ENCODE measurements at regions not wholly inside any gene's neighbourhood (a gene's known extent, or its start where the extent isn't known, plus 50 kb on each side); places are given as distances from the start of the nearest gene placed in this dataset.

- no peak for DNase-seq (ENCODE audit: low spot score)
Observed at GRCh38 chr15:95325763-95326404, 1004.6 kb upstream of the NR2F2 start.

DNA sequence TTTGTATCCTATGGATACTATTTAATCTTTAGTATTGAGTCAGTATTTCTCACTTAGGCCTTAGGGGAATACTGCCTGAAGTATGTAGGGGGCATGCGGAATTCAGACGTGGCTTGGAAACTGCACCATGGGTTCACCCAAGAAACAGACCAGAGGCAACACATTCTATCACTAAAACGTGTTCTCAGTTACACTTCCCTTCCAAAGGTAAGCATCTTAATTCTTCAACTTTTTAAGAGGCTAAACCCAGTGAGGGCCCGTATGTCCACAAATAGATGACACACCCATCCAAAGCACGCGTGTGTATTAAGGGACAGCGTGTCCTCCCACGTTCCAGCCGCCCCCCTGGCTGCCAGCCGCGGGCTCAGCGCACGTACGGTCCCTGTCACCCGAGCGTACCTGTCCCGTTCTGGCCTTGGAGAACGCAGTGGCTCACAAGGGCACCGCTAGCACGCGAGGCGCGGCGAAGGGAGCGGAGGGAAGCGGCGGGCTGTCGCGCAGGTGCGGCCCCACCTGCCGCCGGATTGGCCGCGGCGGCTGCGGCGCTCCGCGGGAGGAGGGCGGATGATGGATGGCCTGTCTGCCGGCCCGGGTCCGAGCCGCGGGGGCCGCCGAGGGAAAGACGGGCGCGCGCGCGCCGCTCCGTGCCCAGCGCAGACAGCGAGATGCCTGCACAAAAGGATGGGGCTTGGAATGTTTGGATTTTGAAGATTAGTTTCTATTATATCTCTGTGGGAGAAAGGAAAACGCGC lies 1003.9 kb upstream of the NR2F2 start:
- DNase-seq (ENCODE audit: low spot score): no peak

DNA sequence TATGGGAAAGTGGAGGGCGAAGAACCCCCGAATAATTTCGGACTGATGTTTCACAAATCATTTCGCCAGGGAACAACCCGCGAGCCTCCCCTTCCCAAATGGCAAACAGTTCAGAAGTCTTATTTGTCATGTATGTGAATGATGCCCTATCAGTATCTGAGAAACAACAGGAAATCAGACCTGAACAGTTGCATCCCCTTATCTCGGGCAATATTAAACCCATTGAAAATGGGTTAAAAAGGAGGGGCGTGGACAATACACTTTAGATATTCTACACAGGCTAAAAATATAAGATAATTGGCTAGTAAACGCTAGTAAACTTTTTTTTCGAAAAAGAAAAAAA lies 1003.3 kb upstream of the NR2F2 start:
- no peak for DNase-seq (ENCODE audit: low spot score)

GRCh38 chr15:95327661-95328060 lies 1002.8 kb upstream of the NR2F2 start:
- DNase-seq (ENCODE audit: low spot score): no peak

DNA sequence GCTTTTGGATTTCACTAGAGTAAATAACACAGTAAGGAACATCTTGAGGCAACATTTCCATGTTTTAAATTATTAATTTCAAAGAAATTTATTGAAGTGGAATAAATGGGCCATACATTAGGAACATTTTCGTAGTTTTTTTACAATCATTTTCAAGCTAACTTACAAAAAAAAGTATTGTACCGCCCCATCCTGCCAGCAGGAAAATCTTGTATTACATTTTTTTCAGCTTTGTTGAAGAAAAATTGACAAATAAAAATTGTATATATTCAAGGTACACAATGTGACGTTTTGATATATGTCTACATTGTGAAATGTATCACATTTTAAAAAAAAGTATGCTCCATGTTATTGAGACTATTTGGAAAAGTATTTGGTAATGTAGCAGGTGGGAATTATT lies 1001.9 kb upstream of the NR2F2 start:
- no peak for DNase-seq (ENCODE audit: low spot score)

DNA sequence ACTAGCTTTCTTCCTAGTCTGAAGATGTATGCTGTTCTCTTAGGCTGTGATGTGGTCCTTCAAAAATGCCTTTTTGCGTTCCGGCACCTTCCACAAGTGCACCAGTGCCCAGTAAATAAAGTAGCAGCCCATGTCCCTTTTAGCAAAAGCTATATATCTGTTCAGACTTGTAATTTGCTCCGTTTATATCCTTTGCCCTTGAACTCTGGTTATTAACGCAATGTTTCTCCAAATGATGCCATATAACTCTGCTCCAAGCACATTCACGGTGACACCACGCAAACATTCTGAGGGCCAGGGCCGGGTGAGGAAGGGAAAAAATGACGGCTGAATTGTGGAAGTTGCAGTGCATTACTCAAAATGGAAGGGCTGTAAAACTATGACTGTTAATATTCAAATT lies 1001.1 kb upstream of the NR2F2 start:
- DNase-seq (ENCODE audit: low spot score): no peak

GRCh38 chr15:95341686-95342085 lies 988.8 kb upstream of the NR2F2 start:
- DNase-seq (ENCODE audit: low spot score): no peak

DNA sequence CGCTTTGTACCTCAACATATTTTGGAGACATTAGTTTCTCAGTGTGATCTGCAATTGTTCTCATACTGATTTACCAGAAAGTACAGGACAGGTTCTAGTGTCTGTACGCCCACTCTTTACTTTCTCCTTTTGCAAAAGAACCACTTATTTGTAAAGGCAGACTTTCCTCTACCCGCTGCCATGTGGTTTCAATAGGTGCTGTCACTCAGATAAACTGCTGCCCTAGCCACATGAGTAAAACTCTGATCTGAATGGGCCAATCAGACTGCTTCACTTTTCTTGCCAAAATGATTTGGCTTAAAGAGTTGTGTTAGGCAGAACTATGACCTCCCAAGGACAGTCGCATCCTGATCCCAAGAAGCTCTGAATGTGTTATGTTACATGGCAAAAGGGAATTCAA lies 984.6 kb upstream of the NR2F2 start:
- DNase-seq (ENCODE audit: low spot score): no peak

DNA sequence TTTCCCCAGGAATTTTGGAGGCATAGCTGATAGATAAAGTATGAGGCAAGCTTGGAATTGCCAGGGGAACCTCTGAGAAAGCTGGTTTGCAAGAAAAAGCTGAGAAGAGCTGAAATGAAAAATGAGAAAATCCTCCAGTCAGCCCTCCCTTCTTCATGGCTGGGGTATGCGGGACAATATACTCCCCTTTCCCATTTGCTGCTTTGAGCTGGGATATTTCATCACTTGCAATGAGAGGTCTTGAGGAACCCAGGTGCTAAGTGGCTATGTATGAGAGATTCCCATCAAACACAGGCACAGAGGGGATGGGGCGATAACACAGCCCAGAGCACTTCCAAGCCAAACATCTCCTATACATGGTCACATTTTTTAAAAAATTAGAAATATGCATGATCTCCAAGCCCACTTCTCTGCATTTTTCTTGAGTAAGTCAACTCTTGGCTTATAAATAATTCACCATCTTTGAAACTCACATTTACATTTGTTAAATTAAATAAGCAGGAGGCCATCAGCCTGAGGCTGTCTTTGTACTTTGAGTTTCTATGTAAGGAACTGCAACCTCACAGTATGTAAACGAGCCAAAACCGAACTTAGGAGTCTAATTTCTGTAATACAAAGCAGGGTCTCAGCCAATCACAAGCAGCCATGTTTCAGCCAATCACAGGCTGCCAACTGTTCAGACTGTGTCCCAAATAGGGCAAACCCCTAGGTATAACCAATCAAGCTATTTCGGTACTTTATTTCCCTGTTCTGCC lies 983.6 kb upstream of the NR2F2 start:
- no peak for DNase-seq (ENCODE audit: low spot score)

DNA sequence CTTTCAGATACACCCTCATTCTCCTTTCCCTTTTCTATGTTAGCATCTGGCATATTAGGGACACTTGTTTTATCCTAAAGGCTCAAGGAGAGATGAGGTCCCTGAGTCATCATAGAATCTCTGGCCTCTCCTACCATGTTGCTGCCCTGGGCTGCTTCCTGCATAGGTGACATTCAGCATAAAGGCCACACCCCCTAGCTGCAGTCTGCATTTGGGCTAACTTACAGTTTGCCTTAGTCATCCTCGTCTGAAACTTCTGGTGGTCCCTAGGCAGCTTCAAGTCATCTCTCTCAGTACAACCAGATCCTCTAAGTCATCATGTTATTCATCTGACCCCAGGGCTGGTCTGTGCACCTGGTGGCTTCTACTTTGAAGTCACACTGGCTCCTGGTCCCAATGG lies 982.7 kb upstream of the NR2F2 start:
- DNase-seq (ENCODE audit: low spot score): no peak

DNA sequence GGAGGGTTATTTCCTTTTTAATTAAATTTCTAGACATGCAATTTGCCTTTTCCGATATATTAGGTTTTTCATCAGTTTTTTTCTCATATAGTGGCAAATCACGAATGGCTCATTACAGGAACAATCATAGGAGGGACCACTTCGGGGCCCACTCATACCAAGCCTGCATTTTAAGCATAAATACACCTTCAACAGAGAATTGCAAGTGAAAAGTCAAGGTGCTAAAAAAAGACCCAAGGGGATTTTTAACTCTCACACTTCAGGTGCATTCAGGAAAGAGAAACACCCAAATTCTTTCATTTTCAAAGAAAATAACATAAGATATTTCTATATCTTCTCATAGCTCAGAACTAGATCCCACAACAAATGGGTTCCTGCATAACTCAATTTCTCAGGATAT lies 979.6 kb upstream of the NR2F2 start:
- no peak for DNase-seq (ENCODE audit: low spot score)

DNA sequence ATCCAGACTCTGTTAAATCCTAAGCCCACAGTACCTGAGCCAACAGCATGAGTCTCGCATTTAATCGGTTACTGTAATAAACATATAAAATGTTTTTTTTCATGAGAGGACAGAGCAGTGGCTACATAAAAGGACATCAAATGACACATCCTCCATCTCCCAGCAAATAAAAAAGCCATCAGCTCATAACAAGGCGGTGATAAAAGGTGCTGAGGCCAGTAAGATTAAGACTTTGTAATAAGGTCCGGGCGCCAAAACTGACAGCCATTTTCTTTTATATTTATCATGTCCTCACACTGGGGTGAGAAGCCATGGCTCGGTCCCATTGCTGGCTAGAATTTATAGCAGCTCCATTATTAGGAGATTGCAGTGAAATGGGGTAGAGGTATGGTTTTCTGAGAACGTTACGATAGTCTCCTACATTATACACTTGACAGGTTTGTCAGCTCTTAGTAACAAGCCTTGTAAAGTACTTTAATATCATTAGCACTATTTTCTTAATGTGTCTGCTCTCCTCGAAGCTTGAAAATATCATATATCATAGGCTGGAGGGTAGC lies 977.8 kb upstream of the NR2F2 start:
- no peak for DNase-seq (ENCODE audit: low spot score)

GRCh38 chr15:95353512-95353911 lies 977.0 kb upstream of the NR2F2 start:
- no peak for DNase-seq (ENCODE audit: low spot score)

DNA sequence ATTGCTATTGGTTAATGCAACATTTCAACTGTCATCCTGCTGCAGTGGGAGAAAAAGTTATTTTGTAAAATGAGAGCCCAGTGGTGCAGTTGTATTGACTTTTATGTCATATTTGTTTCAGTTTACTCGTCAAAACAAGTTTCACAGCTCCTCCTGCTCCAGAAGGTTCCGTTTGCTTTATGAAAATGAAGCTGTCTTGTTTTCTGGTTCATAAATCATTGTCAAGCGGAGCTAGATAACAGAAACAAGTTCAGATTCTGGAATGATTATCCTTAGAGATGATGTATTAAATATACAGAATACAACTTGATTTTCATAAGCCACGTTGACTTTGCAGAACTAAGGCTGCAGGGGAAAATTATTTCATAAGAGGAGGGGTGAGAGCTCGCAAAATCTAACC lies 970.5 kb upstream of the NR2F2 start:
- no peak for DNase-seq (ENCODE audit: low spot score)

DNA sequence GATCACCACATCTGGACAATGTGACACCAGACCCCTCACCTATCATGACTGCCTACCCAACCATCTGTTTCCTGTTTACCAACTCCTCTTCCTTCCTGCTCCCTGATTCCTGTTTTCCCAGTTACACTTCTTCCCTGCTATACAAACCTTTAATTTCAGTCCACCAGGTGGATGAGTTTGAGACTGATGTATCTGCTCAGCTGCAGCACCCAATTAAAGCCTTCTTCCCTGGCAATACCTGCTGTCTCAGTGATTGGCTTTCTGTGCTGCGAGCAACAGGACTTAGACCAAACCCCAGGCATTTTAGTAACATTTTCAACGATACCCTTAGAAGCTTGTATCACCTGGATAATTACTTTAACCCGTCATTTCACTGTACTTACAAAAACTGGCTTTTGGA lies 968.2 kb upstream of the NR2F2 start:
- DNase-seq (ENCODE audit: low spot score): no peak

DNA sequence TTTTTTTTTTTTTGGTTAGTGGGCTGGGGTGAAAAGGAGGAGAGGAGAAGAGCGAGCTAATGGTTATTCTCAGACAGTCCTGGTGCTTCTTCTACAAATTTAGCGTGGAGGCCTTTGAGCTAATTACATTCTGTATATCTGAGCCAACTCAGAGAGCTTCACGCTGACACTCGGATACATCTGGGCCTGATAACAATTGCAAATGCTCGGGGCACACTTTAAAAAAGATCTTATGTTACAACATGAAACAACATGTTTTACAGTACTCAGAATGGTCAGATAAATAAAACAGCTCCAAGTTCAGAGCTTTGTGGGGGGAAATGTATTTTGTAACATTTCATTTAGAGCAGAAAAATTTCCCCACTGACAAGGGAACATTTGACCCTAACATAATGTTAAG lies 966.9 kb upstream of the NR2F2 start:
- DNase-seq (ENCODE audit: low spot score): no peak

DNA sequence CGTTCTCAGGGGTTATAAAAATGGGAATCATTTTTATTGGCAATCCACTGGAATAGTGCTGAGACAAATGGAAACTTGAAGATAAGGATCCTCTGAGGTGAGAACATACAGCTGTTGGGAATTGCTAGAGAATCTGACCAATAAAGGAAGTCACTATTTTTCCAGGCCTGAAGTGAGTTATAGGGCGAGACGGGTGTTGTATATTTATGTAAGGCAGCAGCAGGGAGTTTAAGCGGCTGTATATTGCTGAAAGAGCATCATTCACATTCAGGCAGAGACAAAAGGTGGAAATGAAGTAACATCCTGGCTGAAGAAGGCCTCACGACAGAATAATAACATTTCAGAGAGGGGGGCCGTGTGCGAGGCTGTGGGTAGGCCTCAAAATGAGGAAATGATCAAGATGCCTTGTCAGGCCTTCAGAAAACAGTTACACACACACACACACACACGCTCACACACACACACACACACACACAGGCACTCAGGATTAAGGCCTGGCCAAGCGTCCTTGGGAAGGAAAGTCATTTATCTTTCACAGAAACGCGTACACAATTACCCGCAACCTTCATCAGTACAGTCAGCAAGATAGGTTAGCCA lies 964.9 kb upstream of the NR2F2 start:
- DNase-seq (ENCODE audit: low spot score): no peak

GRCh38 chr15:95368191-95368590 lies 962.3 kb upstream of the NR2F2 start:
- DNase-seq (ENCODE audit: low spot score): no peak

DNA sequence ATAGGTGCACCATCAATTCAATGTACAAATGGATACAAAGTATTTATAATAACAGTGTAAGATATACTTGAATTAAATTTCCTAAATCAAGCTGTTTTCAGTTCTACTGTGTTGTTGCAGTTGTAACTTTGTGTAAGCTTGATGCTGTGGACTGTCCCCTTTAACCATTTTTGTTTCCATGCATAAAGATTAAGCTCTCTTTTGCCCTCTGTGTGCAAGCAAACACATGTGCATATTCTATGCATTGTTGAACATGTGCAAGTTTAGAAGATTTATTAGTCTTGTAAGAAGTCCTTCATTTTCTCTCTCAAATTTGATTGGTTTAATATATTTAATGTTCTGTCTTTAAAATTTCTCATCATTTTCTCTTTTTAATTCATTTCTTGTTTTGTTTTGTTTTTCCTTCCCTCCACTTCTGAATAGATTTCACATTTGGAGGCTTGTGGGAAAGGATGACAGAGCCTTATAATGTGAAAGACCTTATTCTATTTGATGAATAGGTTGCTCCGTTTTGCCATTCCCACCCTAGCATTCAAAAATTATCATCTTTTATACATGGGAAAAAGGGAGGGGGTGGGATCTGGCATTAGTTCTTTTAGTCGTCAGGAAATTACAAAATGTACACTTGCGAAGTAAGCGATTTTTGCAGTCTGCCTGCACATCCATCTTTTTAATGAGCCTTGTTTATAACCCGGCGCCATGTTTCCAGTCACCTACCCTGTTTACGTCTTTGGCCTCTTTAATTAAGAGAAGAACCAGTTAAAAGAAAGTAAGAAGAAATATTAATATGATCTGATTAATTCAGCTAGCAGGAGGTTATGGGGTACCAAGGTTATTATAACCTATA lies 961.5 kb upstream of the NR2F2 start:
- DNase-seq (ENCODE audit: low spot score): no peak

DNA sequence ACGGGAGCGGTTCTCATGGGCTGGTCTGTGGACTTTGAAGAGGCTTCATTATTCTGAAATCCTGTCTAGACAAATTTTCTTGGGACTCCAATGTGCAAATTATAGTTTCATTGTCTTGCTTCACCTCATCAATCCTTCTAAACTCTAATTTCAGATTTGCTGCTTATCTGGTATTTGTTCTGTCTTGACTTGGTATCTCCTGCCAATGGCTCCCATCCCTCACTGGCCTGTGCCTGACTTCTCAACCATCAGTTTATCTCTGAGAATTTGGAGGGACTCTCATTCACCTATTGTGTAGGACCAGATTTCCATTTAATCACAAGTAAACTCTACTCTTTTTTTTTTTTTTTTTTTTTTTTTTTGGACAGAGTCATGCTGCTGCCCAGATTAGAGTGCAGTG lies 960.2 kb upstream of the NR2F2 start:
- no peak for DNase-seq (ENCODE audit: low spot score)

DNA sequence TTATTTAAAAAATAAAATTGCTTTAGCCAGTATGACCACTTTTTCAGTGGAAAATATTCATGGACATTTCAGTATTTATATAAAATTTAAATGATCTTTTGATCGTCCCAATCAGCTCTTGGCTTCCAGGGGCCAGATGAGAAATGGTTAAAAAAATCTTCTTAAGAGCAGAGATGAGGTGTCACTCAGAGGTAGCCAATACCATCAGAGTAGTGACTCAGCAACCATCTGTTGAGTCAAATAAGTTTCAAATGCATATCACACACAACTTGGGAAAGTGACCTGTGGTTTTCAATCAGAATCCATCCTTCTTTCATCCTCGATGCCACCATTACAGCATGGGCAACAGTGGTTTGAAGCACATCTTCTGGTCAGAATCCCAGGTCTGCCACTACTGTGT lies 958.8 kb upstream of the NR2F2 start:
- DNase-seq (ENCODE audit: low spot score): no peak

- DNase-seq (ENCODE audit: low spot score): no peak
Observed at GRCh38 chr15:95375281-95375680, 955.2 kb upstream of the NR2F2 start.
